Esophagus squamous epithelium (tissue), 5 donors: ENCODE measurements at regions not wholly inside any gene's neighbourhood (a gene's known extent, or its start where the extent isn't known, plus 50 kb on each side); places are given as distances from the start of the nearest gene placed in this dataset.

Experiments
- DNase-seq: peaks from one replicate; lab custom pipeline; 2025; lab: John Stamatoyannopoulos, UW
- H3K27ac ChIP-seq, 4 donors: fragments of 200-600 bp; sonication (generic); one replicate each; pipeline ENCODE4 v1.5.1; 2016 to 2019; ENCODE audit warnings: mild to moderate bottlenecking in 1 of 4
- H3K27me3 ChIP-seq, 4 donors: fragments of 200-600 bp; sonication (generic); 1 replicate in 3 of 4; 2 replicates in 1 of 4; pipeline versions ENCODE4 v1.5.1 to v1.6.0; 2017 to 2021; ENCODE audit warnings: antibody characterized with exemption in 1 of 4
- H3K36me3 ChIP-seq, 3 donors: fragments of 200-600 bp; sonication (generic); one replicate each; pipeline ENCODE4 v1.5.1; 2016 to 2019
- H3K4me1 ChIP-seq, 3 donors: fragments of 200-600 bp; sonication (generic); one replicate each; pipeline ENCODE4 v1.5.1; 2017 to 2019
- H3K4me3 ChIP-seq, 4 donors: fragments of 200-600 bp; sonication (generic); 1 replicate in 3 of 4; 2 replicates in 1 of 4; pipeline ENCODE4 v1.5.1; 2016 to 2019; ENCODE audit warnings: mild to moderate bottlenecking in 2 of 4, moderate library complexity in 1 of 4
- H3K9me3 ChIP-seq, 3 donors: fragments of 200-600 bp; sonication (generic); one replicate each; pipeline ENCODE4 v1.5.1; 2016 to 2019
- POLR2A ChIP-seq, 4 donors: fragments of 450-650 bp; IDR thresholded peaks; one replicate each; pipeline ENCODE4 v1.6.1; 2017; ENCODE audit warnings: antibody characterized with exemption in 4 of 4, mild to moderate bottlenecking in 4 of 4, moderate library complexity in 3 of 4
- WGBS, 2 donors: methylation state at CpG; one replicate each; pipeline ENCODE4 v1.1.5; 2018; 5-methylcytosine and 5-hydroxymethylcytosine counted together
- intact Hi-C: fragments of 100-400 bp; cut with DNase I; formaldehyde crosslinking; loops from one replicate; pipeline ENCODE4 v1.15.0; 2022
- TF ChIP-seq, protein P1 (sequence below), 6 experiments: fragments of 450-650 bp in 4 of 6; fragments of 200-600 bp in 2 of 6; sonication (generic) in 2 of 6; IDR thresholded peaks; one replicate each; pipeline ENCODE4 v1.5.1; 2016 to 2019; ENCODE audit warnings: antibody characterized with exemption in 6 of 6, mild to moderate bottlenecking in 4 of 6, moderate library complexity in 4 of 6
- donor health status: DM: yes; HTN: yes; CAD: no.

DNA sequence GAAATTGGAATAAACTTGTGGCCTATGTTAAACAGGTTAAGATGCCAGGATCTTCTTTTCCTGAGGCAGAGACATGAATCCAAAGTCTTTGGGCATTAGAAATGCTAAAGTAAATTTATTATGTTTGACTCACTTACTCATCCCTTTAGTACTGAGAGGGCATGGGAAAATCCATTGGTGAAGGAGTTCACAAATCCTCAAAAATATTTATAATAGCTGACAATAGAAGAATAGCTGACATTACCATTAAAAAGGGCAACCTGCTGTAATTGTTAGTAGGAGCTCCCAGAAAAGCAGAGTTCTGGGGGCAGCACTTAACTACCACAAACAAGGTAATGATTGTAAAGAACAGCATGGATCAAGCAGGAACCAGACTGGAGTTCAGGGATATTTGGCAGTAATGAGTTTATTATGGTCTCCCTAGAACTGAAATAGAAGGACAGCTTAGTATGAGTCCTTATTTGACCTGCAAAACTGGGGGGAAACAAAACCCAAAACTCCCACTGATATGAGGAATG, 285.8 kb upstream of the KLHL1 start:
- no peaks in the 10 kb centered on the region for H3K4me1 ChIP-seq
- no peak overlapping the region for H3K4me3 ChIP-seq
- no peak overlapping the region for H3K27ac ChIP-seq
- H3K9me3 ChIP-seq, result no peaks in the 10 kb centered on the region
- intact Hi-C loops, result no loop called here
- TF ChIP-seq POLR2A (IDR thresholded peaks at IDR 0.05), result no peak
- TF ChIP-seq, protein P1, sequence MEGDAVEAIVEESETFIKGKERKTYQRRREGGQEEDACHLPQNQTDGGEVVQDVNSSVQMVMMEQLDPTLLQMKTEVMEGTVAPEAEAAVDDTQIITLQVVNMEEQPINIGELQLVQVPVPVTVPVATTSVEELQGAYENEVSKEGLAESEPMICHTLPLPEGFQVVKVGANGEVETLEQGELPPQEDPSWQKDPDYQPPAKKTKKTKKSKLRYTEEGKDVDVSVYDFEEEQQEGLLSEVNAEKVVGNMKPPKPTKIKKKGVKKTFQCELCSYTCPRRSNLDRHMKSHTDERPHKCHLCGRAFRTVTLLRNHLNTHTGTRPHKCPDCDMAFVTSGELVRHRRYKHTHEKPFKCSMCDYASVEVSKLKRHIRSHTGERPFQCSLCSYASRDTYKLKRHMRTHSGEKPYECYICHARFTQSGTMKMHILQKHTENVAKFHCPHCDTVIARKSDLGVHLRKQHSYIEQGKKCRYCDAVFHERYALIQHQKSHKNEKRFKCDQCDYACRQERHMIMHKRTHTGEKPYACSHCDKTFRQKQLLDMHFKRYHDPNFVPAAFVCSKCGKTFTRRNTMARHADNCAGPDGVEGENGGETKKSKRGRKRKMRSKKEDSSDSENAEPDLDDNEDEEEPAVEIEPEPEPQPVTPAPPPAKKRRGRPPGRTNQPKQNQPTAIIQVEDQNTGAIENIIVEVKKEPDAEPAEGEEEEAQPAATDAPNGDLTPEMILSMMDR (IDR thresholded peaks at IDR 0.05), result no peak
- DNase-seq, result no peak
- no peaks in the 10 kb centered on the region for H3K36me3 ChIP-seq
- no peaks in the 10 kb centered on the region for H3K27me3 ChIP-seq

DNA sequence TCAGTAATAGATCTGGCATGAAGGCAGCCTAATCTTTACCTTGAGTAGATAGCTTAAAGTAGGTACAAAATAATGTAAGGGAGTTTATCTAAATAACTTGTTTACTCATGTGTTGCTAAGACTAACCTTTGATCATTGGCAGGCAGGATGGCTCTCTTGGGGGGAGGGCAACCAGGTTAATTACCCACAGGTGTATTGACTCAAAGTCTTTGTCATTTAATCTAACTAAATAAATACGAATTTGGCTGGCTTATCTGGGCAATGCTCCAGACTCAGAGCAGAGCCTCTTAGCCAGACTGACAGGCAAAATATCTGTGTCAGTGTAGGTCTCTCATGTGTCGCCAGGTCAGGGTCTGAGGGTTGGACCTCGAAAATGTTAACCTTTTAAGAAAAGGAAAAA, 283.4 kb upstream of the KLHL1 start:
- no peak overlapping the region for H3K27ac ChIP-seq
- peaks cover 0 to 5% (median 0%) of the 10 kb centered on the region in 3 donors for H3K9me3 ChIP-seq
- DNase-seq, result no peak
- H3K27me3 ChIP-seq, result no peaks in the 10 kb centered on the region
- H3K4me1 ChIP-seq, result no peaks in the 10 kb centered on the region
- TF ChIP-seq POLR2A (IDR thresholded peaks at IDR 0.05), result no peak
- TF ChIP-seq, protein P1 (IDR thresholded peaks at IDR 0.05), result no peak
- H3K4me3 ChIP-seq, result no peak overlapping the region
- WGBS, 2 donors, result 13 to 25% methylated on average over 3 of the region's 3 CpGs
- intact Hi-C loops, result no loop called here
- no peaks in the 10 kb centered on the region for H3K36me3 ChIP-seq

DNA sequence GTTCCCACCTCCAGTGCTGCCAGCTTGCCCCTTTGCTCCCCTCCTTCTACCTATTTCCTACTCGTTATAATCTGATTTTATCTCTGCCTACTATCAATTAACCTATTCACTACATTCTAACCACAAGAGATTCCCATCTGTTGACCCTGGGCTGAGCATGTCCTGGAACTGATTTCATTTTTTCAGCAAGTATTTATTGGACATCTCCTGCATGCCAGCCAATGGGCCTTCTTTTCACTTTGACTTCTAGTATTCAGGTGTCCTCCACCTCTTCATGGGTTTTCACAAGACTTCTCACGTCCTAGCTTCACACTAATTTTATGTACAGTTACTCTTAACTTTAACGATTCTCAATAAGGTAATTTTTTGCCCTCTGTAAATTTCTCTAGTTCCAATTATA, 282.7 kb upstream of the KLHL1 start:
- TF ChIP-seq POLR2A (IDR thresholded peaks at IDR 0.05), result no peak
- TF ChIP-seq, protein P1 (IDR thresholded peaks at IDR 0.05), result no peak
- no peak for DNase-seq
- intact Hi-C loops, result no loop called here
- H3K4me1 ChIP-seq, result no peaks in the 10 kb centered on the region
- H3K27me3 ChIP-seq, result no peaks in the 10 kb centered on the region
- H3K27ac ChIP-seq, result no peak overlapping the region
- no peaks in the 10 kb centered on the region for H3K36me3 ChIP-seq
- H3K9me3 ChIP-seq, result peaks cover 0 to 11% (median 0%) of the 10 kb centered on the region in 3 donors
- WGBS, 2 donors, result 45 to 56% methylated on average over 3 of the region's 3 CpGs
- H3K4me3 ChIP-seq, result no peak overlapping the region

DNA sequence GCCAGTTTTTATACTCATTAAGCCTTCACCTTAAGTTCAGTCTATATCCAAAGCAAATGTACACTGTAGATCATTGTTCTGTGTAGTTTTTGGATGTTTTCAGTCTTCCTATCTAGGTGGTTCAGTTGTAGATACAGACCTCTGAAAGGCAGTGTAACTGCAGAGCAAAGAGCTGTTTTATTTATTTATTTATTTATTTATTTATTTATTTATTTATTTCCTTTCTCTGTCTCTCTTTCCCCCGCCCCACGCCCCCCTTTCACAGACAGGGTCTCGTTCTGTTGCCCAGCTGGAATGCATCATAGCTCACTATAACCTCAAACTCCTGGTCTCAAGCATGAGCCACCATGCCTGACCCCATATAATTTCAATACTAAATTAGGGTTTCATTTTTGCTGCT, 281.8 kb upstream of the KLHL1 start:
- no peak for TF ChIP-seq POLR2A (IDR thresholded peaks at IDR 0.05)
- TF ChIP-seq, protein P1 (IDR thresholded peaks at IDR 0.05), result no peak
- peaks cover 0 to 11% (median 0%) of the 10 kb centered on the region in 3 donors for H3K9me3 ChIP-seq
- H3K27ac ChIP-seq, result no peak overlapping the region
- no peak for DNase-seq
- no peak overlapping the region for H3K4me3 ChIP-seq
- H3K27me3 ChIP-seq, result no peaks in the 10 kb centered on the region
- 40 to 73% methylated on average over 3 of the region's 3 CpGs for WGBS, 2 donors
- H3K4me1 ChIP-seq, result no peaks in the 10 kb centered on the region
- intact Hi-C loops, result no loop called here
- H3K36me3 ChIP-seq, result no peaks in the 10 kb centered on the region

DNA sequence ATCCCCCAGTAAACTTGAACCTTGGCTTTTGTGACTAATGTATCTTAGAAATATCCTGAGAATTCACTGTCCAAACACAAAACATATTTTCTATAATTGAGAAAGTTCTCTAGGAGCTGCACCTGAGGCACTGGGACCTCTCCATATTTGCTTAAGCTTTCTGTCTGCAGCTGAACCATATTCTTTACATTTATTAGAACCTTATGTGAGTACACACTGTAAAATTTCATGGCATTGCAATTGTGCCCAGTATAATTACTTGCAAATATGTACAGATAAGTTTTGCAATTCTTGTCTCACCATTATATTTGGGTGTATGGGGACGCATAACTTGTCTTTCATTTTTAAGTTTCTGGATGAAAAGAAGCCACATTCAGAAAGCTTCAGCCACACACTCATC, 280.7 kb upstream of the KLHL1 start:
- H3K36me3 ChIP-seq, result no peaks in the 10 kb centered on the region
- no peak for DNase-seq
- no peaks in the 10 kb centered on the region for H3K4me1 ChIP-seq
- H3K9me3 ChIP-seq, result peaks cover 0 to 11% (median 0%) of the 10 kb centered on the region in 3 donors
- no peaks in the 10 kb centered on the region for H3K27me3 ChIP-seq
- no peak overlapping the region for H3K4me3 ChIP-seq
- no peak for TF ChIP-seq POLR2A (IDR thresholded peaks at IDR 0.05)
- TF ChIP-seq, protein P1 (IDR thresholded peaks at IDR 0.05), result no peak
- intact Hi-C loops, result no loop called here
- no peak overlapping the region for H3K27ac ChIP-seq
- WGBS, 2 donors, result 25 to 35% methylated on average over 1 of the region's 1 CpG
